LNCAP (cell line): ENCODE measurements at regions not wholly inside any gene's neighbourhood (a gene's known extent, or its start where the extent isn't known, plus 50 kb on each side); places are given as distances from the start of the nearest gene placed in this dataset.

ENCODE experiments used
- TF ChIP-seq, protein P1 (sequence below): fragments of 450-650 bp; IDR thresholded peaks from 2 replicates; pipeline ENCODE4 v1.5.1; 2017; ENCODE audit warnings: mild to moderate bottlenecking

DNA sequence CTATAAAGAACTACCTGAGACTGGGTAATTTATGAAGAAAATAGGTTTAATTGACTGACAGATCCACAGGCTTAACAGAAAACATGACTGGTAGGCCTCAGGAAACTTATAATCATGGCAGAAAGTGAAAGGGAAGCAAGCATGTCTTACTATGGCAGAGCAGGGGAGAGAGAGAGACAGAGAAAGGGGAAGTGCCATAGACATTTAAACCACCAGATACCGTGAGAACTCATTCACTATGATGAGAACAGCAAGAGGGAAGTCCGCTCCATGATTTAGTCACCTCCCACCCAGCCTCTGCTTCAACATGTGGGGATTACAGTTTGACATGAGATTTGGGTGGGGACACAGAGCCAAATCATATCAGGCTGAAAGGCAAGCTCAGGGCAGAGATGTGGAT is 327.1 kb upstream of the DDI1 start:
- TF ChIP-seq, protein P1, sequence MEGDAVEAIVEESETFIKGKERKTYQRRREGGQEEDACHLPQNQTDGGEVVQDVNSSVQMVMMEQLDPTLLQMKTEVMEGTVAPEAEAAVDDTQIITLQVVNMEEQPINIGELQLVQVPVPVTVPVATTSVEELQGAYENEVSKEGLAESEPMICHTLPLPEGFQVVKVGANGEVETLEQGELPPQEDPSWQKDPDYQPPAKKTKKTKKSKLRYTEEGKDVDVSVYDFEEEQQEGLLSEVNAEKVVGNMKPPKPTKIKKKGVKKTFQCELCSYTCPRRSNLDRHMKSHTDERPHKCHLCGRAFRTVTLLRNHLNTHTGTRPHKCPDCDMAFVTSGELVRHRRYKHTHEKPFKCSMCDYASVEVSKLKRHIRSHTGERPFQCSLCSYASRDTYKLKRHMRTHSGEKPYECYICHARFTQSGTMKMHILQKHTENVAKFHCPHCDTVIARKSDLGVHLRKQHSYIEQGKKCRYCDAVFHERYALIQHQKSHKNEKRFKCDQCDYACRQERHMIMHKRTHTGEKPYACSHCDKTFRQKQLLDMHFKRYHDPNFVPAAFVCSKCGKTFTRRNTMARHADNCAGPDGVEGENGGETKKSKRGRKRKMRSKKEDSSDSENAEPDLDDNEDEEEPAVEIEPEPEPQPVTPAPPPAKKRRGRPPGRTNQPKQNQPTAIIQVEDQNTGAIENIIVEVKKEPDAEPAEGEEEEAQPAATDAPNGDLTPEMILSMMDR: no peak

DNA sequence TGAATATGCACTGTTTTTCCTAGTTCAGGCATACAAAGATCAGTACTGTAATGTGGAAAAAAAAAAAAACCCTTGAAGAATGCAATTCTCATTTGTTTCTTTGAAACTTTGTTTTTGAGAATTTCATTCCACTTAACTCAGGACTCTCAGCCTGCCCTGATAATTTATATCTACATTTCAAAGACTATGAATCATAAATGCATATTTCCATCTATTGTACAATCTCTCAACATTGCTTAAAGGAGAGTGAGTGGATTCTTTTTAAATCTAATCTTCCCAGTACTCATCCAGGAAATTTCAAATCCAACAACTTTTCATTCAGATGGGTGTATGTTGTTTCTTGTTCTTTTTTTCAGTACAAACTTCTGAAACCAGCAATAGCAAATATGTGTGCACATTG is 322.2 kb upstream of the DDI1 start:
- TF ChIP-seq, protein P1: no peak

DNA sequence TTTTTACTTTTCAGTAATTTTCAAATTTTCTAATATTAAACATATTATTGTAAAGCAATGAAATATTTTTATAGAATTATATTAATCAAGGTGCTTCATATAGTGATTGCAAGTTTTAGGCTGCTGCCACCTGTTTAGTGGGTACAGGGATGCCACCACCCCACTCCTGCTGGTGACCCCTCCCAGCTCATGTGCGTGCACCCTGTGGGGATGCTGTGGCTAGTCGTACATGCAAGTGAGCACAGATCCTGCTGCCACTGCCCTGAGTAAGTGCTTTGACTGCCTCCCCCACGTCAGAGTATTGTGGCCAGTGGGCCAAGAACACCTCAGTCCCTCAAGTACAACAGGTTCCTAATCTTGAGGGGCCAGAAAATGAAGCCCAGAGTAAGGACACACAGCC is 320.1 kb upstream of the DDI1 start:
- TF ChIP-seq, protein P1: no peak

DNA sequence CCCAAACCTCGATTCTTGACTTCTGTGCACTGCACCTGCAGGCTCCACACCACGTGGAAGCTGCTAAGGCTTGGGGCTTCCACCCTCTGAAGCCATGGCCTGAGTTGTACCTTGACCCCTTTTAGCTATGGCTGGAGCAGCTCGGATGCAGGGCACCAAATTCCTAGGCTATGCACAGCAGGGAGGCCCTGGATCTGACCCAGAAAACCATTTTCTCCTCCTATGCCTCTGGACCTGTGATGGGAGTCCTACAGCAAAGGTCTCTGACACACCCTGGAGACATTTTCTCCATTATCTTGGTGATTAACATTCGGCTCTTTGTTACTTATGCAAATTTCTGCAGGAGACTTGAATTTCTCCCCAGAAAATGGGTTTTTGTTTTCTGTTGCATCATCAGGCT is 309.2 kb upstream of the DDI1 start:
- TF ChIP-seq, protein P1: no peak

DNA sequence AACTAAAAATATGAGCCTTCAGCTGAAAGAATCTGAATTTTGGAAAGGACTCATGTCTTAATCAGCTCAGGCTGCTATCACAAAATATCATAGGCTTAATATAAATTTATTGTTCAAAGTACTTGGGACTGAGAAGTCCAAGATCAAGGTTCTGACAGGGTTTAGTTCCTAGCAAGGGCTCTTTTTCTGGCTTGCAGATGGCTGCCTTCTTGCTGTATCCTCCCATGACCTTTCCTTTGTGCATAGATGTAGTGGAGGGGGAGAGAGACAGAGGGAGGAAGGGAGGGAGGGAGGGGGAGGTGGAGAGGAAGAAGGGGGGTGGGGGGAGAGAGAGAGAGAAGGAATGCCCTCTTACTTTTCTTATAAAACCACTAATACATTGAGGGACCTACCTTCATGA is 306.8 kb upstream of the DDI1 start:
- TF ChIP-seq, protein P1: no peak

DNA sequence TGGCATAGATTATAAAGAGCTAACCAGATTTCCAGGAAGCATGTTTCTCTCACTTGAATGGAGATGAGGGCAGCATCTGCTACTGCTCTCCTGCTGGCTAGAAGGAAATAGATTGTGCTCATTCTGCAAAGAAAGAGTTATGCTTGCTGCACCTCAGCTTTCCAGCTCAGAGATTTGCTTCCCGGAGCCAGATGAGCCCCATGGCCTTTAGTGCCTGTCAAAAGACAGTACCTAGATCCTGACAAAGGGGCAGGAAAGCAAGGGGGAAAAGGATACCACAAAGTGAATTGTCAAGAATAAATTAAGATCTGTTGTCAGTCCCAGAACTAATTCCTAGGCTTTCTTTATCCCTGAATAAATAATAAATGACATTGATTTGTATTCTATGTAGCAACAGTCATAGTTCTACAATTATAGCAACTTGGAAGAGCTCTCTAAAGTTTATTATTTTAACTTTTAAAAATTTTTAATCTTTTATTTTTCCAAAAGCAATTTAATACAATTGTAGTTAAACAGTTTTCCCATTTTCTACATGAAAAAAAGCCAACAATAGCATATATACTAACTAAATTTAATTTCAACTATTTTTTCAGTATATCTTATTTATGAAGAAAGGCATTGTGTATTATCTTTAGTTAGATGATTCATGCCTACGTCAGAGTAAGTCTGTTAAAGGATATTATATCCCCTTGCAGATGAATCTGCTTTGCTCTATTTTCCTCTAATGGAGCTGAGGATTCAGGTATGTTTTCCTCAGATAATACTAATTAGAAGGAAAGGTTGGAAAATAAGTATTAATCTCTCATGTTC is 306.1 kb upstream of the DDI1 start:
- TF ChIP-seq, protein P1: no peak

DNA sequence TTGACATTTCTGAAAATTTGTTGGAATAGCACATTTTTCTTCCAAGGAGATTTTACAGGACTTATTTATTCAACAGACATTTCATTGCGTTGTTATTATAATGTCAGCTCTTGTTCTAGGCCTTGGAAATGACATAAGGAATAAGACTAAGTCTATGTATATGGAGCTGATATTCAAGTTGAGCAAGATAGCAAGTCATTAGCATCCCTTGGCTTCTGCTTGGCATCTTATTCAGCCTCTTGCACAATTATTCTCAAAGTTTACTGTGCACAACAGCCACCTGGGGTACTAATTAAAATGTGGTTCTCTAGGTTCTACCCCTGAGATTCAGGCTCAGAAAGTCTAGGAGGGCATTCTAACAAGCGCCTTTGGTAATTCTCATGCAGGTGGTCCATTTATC is 304.8 kb upstream of the DDI1 start:
- TF ChIP-seq, protein P1: no peak

DNA sequence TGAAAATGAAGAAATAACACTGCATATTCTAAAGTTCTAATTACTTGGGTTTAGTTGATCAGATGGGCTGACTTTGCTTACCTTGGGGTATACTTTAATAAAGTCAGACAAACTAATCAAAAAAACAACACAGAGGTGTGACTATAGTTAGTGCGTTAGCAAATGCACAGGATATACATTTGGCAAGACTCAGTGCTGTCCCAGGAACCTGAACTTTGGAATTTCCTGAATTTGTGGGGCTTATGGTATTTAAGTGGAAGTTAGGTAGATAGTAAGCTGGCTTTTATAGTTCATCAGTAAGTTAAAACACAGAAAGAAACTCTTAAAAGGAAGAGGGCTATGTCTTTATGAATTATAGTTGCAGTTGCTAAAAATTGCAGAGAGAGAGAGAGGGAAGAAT is 302.6 kb upstream of the DDI1 start:
- TF ChIP-seq, protein P1: no peak
